ENCODE measurements at regions not wholly inside any gene's neighbourhood (a gene's known extent, or its start where the extent isn't known, plus 50 kb on each side); places are given as distances from the start of the nearest gene placed in this dataset.

DNA sequence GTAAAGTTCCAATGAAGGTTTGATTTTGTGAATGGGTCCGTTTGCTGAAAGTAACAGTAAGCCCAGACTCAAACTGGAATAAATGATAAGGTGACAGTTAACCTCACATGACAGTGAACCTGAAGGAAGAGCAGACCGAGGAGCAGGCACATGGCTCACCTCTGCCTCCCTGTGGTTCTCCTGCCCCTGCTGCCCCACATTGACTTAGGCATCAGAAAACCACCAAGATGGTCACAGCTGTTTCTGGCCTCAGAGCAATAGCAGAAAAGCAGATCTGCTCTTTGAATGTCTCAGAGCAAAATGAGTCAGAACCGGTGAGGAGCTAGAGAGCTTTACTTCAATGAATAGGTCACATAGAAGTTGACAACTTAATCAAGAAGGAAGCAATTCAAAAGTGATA is 487.6 kb downstream of the METTL4 start:
- no peak for FAIRE-seq

- FAIRE-seq = no peak
Measured at GRCh38 chr18:2086439-2086838, 484.9 kb downstream of the METTL4 start.

DNA sequence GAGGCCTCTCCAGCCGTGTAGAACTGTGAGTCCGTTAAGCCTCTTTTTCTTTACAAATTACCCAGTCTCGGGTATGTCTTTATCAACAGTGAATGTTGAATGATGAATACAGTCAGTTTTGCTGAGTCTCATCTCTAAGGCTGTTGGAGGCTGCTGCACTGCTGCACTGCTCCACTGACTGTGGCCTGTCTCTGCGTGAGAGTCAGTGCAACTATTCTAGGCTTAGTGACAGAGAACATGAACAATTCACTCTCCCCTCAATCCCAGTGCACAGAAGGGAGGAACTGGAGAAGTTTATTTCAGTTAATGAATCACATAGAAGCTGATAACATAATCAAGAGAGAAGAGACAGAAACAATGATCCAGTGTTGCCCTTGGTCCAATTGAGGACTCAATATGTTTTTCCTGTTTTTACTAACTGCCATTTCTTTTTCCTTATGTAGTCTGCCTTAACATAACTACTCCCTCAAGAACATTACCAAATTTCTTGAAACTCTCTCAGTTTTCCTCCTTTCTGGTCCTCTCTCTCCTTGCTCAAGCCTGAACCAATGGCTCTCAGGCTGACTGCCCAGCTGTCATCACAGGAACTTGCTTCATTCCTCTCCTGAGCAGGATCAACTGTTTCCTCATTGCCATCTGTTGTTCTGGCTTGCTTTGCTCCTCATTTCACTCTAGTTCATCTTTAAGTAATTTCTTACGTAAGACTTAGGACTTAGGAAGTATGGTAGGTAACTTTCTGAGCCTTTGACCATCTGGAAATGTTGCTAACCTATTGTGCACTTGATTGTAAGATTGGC is 483.2 kb downstream of the METTL4 start:
- no peak for FAIRE-seq

- no peak for FAIRE-seq
Measured at GRCh38 chr18:2089396-2089795, 481.9 kb downstream of the METTL4 start.

GRCh38 chr18:2091937-2092336 is 479.4 kb downstream of the METTL4 start:
- FAIRE-seq = no peak

DNA sequence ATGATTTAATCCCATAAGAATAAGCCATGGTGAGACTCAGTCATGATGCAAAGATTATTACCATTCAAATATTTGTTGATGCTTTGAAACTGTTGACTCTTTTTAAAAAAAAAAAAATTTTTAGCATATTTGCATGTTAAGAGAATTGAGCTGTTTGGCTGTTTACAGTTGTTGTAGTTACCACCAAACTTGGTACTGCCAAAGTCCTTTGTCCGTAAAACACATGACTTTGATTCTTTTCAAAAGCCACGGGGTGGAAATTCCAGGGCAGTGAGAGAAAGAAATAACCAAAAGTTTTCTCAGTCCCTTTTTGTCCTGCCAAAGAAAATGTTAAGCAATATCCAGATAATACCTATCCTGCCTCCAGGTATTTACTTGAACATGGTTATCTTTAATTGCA is 474.8 kb downstream of the METTL4 start:
- no peak for FAIRE-seq

DNA sequence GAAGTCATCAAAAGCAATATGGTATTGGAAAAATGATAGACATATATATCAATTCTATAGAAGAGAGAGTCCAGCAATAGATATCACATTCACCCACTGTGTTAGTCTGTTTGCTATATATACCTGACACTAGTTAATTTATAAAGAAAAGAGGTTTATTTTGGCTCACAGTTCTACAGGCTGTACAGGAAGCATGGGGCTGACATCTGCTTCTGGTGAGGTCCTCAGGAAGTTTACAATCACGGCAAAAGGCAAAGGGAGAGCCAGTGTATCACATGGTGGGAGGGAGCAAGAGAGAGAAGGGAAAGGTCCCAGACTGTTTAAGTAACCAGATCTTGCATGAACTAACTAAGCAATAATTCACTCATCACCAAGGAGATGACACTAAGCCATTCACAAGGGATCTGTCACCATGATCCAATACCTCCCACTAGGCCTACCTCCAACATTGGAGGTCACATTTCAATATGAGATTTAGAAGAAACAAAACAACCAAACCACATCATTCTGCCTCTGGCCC is 470.6 kb downstream of the METTL4 start:
- no peak for FAIRE-seq

DNA sequence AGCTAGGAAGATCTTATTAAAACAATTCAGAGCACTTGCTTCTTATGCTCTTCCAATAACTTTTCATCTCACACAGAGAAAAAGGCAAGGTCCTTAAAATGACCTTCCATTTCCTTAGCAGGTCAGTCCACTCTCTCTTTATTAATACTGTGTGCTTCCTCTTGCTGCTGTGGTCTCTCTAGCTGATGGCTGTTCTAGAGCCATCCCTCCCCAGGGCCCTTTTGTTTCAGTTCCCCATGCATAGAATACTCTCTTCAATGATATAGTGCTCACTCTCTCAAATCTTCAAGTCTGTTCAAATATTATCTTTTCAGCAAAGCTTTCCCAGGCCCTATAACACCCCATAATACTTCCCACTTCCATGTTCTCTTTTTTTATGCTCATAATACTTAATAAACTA is 469.3 kb downstream of the METTL4 start:
- no peak for FAIRE-seq

GRCh38 chr18:2103299-2103698 is 468.0 kb downstream of the METTL4 start:
- no peak for FAIRE-seq

DNA sequence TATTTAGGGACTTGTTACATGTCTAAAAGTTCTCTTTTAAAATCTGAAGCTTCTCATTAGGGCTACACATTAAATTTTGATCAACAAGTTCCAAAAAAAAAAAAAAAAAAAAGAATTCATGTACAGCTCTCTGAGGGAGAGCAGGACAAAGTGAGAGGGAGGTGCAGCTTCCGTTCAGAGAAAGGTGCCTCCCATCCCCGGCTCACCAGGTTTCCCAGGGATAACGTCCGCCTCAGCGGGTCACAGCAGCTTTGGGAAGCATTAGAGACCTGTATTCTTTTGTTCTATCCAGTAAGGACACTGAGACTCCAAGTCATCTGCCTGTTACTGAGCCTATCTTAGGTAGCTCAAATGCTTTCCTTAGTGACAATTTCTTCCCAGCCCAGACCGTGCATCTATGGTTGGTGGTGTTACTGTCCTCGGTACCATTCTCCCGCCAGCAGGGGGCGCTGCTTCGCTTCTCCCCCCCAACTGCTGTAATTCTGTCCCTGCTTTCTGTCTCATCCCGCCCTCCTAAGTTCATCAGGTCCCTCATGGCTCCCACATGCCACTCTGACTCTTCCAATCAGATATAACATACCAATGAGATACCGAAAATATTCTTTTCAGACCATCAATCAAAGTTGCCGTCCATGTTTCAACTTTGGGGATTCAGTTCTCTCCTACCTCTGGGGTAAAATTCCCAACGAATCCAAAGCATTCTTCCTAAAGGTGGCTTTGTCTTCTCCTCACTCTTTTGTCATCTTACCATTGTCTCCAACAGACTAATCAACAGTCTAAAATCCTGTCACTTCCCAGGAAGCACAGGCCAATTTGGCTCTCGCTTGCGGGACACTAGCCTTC is 466.5 kb downstream of the METTL4 start:
- no peak for FAIRE-seq

GRCh38 chr18:2108591-2108990 is 462.7 kb downstream of the METTL4 start:
- no peak for FAIRE-seq

DNA sequence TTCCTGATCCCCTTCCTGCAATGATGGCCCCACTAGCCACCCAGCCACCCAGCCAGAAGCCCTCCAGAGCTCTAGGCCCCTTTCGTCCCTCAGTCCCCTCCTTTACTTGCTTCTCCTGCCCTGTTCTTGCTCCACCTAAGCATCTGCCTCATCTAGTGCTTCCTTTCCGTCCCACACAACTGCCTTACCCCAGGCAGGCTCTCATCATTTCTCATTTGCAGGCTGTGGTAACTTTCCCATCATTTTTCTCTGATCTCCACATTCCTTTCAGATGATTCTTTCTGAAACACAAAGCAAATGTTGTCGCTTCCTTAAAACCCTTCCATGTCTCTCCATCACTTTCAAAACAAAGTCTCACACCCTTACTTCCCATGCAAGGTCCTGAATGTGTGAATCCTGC is 459.8 kb downstream of the METTL4 start:
- FAIRE-seq = no peak

- FAIRE-seq = no peak
Measured at GRCh38 chr18:2112435-2113045, 458.8 kb downstream of the METTL4 start.

DNA sequence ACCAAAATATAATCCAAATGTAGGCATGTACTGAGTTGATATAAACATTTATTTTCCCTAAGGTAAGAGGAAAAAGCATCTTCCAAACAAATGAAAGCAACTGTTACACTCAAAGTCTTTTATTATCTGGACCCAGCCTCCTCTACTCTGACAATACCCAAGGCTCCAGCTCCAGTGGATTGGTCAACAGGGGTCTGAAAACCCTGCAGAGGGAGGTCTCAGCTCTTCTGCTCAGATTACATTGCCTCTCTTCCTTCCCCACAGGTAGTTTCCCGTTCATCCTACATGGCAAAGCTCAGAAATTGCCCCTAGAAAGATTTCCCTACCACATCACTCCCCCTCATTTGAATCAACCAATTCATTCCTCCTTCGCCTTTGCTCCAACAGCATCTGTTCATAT is 457.0 kb downstream of the METTL4 start:
- FAIRE-seq = no peak

DNA sequence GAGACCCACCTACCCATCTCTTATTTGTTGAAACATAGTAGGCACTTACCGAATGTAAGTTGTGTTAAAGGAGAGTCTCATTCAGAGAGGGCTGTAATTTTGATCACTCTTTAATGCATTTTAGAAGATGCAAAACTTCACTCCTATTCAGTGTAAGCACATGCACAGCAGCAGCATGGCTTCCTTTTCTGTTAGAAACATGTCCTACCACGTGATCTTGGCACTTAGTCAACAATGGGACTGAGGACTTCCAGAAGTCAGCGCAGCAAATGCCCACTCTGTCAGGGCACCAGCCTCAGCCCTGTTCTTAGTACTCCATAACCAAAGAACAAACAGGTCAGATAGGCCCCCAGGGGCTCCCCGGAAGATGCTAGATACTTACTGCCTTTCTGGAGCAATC is 456.5 kb downstream of the METTL4 start:
- FAIRE-seq = no peak

DNA sequence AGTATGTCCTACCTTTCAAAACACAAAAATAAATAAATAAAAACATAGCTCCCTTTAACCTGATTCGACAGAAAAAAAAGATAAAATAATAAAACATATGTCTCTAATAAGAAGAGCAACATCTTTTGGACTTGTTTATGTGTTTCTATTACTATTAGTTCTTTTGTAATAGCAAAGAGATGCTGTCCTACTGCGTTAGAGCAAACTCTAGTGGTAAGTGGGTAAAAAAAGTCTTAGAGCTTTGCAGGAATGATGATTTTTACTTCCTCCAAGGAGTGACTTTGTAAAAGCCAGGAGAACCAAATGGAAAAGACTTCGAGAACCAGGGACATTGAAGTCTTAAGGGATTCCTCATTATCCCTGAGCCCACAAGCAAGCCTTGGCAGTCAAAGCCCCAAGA is 450.1 kb downstream of the METTL4 start:
- FAIRE-seq = no peak

DNA sequence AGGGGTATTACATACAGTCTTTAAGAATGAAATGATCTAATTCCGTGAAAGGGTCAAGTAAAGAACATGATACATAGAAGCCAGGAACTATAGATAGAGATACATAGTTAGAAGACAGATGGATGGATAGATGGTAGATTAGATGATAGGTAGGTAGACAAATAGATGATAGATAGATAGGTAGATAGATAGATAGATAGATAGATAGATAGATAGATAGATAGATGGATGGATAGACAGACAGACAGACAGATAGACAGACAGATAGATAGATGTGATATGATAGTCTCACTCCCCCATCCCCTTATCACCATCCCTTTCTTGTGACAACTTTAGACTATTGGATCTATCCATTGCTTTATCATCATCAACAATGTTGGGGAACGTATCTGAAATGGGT is 448.2 kb downstream of the METTL4 start:
- FAIRE-seq = no peak

DNA sequence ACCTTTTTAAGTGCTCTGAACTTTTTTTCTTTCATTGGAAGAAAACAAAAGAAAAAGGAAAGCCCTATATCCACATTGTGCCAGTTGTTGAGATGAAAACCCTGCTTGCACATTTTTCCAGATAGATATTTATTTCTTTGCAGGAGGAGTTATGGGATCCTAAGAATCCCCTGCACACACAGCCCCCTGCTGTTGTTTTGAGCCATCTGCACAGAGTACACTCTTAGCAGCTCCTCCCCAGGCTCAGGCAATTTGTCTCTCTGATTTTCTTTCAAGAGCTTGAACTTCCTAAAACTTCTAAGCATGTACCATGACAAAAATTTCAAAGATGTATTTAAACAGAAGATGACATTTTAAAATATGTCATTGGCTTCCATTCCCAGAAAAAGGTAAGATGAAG is 436.9 kb downstream of the METTL4 start:
- no peak for FAIRE-seq

DNA sequence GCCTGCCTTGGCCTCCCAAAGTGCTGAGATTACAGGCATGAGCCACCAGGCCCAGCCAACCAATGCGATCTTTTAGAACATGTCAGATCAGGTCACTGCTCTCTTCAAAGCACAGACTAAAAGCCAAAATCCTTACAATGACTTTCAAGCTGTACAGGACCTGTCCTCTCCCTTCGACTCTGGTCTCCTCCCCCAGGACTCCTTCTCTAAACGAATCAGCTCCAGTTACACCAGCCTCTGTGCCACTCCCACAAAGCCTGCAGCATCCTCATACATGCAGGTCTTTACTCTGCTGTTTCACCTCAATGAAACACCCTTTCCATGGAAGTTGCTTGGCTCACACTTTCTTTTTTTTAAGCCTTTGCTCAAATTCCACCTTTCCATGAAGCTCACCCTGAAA is 436.0 kb downstream of the METTL4 start:
- FAIRE-seq = no peak

GRCh38 chr18:2138552-2138951 is 432.8 kb downstream of the METTL4 start:
- FAIRE-seq = no peak

DNA sequence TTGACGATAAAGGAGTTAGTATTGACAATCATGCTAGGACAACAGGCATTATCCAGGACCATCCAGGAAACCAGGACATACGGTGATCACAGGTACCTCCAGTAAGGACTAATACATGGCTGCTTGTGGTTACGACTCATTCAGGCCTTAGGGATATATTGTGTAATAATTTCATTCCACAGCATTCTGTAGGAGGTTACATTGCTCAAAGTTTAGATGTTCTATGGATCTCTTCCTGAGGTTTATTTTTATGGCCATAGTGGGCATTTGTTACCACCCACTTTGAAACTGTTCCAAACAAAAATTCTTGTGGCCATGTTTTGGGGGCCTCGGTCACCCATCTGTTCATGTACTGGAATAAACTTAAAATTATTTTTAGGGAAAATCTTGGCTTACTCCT is 431.6 kb downstream of the METTL4 start:
- no peak for FAIRE-seq

- FAIRE-seq = no peak
Measured at GRCh38 chr18:2143636-2144035, 427.7 kb downstream of the METTL4 start.

- FAIRE-seq = no peak
Measured at GRCh38 chr18:2144811-2145210, 426.5 kb downstream of the METTL4 start.

DNA sequence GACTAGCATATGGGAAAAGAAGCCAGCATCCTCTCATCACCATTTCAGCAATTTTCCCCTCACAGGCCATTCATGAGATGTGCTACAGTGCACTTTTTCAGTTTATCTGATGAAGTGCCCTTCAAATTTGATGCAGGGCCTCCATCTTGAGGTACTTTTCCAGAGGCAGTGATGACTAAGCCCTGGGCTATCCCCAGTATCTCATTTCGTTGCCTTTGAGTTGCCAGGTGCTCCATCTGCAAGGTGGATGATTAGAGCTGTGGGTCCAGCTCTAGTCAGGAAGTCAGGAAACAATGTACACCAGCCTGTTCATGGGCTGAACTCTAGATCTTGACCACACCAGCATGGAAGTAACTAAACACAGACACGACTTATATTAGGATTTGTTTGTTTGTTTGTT is 425.2 kb downstream of the METTL4 start:
- FAIRE-seq = no peak

Data from G401.6 (cell line).